ENCODE measurements at regions not wholly inside any gene's neighbourhood (a gene's known extent, or its start where the extent isn't known, plus 50 kb on each side); places are given as distances from the start of the nearest gene placed in this dataset.
A peak's percentile ranks its signal among the peaks of the same experiment; 100 is the strongest.

DNA sequence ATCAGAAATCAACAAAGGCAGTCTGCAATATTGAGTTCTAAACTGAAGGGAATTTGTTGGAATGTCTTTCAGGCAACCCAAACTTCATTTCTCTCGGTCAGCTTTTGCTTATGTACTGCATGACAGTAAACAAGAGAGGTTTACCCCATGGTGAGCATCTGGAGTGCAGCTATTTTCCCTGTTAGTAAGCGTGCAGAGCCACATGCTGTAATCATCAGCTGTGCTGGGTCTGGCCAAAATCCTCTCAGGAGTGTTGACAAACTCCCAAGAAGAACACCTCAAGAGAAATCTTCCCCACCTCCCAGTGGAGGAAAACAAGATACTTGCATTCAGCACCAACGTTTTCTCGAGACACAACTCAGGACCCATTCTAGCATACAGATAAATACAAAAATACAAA lies 83.6 kb upstream of the ADAMTSL1 start:
- DNase-seq (ENCODE audit: low read depth), result no peak
- H3K4me3 ChIP-seq (ENCODE audit: low read length), result no peak overlapping the region
- TF ChIP-seq, protein P1, sequence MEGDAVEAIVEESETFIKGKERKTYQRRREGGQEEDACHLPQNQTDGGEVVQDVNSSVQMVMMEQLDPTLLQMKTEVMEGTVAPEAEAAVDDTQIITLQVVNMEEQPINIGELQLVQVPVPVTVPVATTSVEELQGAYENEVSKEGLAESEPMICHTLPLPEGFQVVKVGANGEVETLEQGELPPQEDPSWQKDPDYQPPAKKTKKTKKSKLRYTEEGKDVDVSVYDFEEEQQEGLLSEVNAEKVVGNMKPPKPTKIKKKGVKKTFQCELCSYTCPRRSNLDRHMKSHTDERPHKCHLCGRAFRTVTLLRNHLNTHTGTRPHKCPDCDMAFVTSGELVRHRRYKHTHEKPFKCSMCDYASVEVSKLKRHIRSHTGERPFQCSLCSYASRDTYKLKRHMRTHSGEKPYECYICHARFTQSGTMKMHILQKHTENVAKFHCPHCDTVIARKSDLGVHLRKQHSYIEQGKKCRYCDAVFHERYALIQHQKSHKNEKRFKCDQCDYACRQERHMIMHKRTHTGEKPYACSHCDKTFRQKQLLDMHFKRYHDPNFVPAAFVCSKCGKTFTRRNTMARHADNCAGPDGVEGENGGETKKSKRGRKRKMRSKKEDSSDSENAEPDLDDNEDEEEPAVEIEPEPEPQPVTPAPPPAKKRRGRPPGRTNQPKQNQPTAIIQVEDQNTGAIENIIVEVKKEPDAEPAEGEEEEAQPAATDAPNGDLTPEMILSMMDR (conservative IDR thresholded peaks at IDR 0.05; ENCODE audit: low read depth, low read length), result no peak

DNA sequence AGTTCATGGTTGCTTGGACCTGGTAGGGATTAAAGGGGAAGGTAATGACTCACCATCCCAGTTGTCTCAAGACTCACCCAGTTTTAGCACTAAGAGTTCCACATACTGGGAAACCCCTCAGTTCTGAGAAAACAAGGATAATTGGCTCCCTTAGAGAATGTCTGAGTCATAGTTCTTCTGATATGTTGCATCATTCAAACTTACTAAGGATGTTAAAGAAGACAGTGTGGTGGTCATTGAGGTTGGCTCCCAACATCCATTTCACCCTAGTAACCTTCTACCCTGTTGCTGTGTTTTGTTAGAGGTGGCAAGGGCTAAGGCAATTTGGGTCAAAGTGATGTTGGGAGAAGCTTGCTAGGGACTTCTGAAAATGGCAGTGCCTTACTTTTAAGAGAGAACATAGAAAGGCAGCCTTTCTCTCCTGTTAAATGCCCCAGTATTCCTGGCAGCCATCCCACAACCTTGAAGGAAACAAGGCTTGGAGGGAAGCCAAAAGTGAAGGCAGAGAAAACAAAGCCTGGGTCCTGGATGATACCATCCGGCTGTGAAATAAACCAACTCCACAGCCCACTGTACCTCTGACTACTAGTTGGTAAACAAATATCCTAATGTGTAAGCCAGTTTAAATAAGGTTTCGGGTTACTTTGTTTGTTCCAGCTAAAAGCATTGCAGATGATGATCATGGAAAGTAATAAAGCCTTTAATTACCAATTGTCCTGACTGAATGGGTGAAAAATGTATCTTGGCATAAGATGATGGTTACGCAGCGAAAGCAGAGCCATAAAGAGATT lies 80.4 kb upstream of the ADAMTSL1 start:
- DNase-seq (ENCODE audit: low read depth), result peak; percentile 99
- TF ChIP-seq, protein P1 (conservative IDR thresholded peaks at IDR 0.05; ENCODE audit: low read depth, low read length), result no peak

DNA sequence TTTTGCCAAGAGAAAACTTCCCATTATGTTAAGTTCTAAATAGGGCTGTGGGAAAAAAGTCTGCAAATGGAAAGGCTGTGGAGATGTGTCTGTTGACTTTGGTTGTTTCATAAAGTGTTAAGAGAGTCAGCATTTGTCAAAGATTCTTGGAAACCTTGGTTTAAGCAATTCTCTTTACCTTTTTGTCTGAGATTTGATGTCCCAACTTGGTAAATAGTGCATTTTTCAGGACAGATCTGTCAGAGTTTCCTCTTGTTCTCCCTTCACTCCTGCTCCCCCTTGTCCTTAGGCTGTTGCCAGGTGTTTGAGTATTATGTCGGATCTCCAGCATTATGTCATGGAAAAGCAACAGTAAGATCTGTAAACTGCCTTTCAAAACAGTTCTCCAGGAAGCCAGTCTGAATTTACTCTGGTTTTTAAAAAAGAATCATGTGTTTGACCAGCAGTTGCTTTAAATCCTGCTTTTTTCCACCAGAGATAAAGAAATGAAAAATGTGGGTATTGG lies 79.1 kb upstream of the ADAMTSL1 start:
- no peak overlapping the region for H3K4me3 ChIP-seq (ENCODE audit: low read length)
- TF ChIP-seq, protein P1 (conservative IDR thresholded peaks at IDR 0.05; ENCODE audit: low read depth, low read length), result no peak
- DNase-seq (ENCODE audit: low read depth), result no peak

More for the DNA sequence above, 80.4 kb upstream of the ADAMTSL1 start:
- no peak overlapping the region for H3K4me3 ChIP-seq (ENCODE audit: low read length)

DNA sequence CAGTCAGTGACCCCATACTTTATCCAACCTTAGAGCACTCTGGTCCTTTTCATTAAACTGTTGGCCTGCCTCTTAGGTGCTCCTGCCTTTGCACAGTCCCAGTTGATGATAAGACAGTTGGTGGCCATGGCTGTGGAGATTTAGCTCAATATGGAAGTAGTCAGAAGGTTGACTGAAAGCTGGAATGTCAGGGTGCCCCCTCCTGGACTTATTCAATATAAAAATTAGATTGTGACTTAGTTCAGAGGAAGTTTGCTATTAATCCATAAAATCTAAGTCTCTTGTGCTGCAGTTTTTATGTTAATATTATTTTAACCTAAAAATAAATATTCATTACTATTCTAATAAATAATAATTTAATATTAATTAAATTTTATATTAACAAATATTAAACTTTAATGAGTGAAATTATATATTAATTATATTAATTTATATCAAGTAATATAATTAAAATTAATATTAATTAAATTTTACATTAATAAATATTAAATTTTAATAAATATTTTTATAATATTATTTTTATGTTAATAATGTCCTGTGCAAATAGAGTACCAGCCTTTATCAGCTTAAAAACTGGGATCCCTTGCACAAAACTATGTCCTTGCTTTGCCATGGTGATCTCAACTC lies 77.7 kb upstream of the ADAMTSL1 start:
- TF ChIP-seq, protein P1 (conservative IDR thresholded peaks at IDR 0.05; ENCODE audit: low read depth, low read length), result peak; percentile 11

DNA sequence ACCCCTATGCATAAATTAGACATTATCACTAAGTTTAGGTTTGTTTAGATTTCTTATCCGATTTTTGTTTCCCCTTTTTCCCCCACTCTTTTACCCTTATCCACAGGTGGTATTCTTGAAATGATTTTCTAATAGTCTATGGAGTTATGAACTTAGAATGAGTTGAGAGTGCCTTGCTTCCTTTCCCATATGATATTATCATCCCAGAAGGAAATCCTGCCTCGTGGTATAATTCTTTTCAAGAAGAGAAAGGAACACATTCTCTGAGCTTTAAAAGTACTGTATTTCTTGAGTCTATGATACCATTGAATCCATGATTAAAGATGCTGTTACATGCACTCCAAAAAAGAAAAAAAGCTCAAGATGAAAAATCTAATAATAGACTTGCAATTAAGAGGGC lies 76.9 kb upstream of the ADAMTSL1 start:
- TF ChIP-seq, protein P1 (conservative IDR thresholded peaks at IDR 0.05; ENCODE audit: low read depth, low read length), result no peak
- H3K4me3 ChIP-seq (ENCODE audit: low read length), result no peak overlapping the region
- no peak for DNase-seq (ENCODE audit: low read depth)

More for the DNA sequence above, 77.7 kb upstream of the ADAMTSL1 start:
- DNase-seq (ENCODE audit: low read depth), result no peak
- H3K4me3 ChIP-seq (ENCODE audit: low read length), result no peak overlapping the region

DNA sequence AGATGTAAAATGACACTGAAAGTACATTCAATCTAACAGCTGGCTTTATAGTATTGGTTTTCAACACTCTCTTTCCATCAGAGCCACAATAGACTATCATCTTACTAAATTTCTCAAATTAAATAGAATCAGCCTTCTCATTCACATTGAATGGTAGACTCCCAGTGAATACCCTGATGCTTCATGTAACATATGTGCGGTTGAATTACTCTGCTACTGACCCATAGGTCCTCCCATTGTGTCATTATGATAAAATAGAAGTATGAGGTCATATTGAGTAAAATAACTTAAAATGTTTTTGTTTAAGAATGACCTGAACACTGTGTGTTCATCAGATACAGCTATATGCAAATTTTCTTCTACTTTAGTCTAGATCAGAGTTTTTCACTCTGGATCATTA lies 75.9 kb upstream of the ADAMTSL1 start:
- TF ChIP-seq, protein P1 (conservative IDR thresholded peaks at IDR 0.05; ENCODE audit: low read depth, low read length), result no peak
- no peak overlapping the region for H3K4me3 ChIP-seq (ENCODE audit: low read length)
- no peak for DNase-seq (ENCODE audit: low read depth)

Measured in retinal pigment epithelial cell (primary cell).